ENCODE measurements at regions not wholly inside any gene's neighbourhood (a gene's known extent, or its start where the extent isn't known, plus 50 kb on each side); places are given as distances from the start of the nearest gene placed in this dataset.

DNA sequence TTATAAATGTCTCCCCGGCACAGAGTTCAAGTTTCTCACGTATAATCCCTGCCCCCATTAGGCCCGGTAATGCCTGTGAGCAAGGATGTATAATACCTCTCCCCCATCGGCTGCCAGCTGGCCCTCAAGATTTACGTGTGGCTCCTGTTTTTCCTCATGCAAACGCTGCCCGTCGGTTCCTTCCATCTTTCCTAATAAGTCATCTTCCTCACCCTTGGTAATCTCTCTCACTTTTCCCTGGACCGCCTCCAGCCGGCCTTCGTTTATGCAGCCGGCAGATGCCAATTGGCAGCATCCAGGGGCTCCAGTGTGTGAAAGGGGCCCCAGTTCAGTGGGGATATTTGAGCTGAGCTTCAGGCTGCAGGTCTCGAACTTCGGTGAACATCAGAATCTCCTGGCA, 86.5 kb upstream of the NEURL1B start:
- in situ Hi-C loops (cut with MboI) (no loop called here), intact Hi-C loops (cut with micrococcal nuclease) (no loop called here)
- 2% methylated on average over 14 of the region's 14 CpGs for WGBS (ENCODE audit: insufficient coverage, low coverage, missing lambda C conversion rate)
- FAIRE-seq = no peak
- no peak overlapping the region for H2AFZ ChIP-seq (ENCODE audit: low read depth, low read length)
- no peak overlapping the region for H3K9ac ChIP-seq (ENCODE audit: insufficient read depth in 1 of 2, low read depth in 2 of 2, low read length in 2 of 2)
- no peaks in the 10 kb centered on the region for H3K36me3 ChIP-seq (ENCODE audit: control insufficient read depth, insufficient read depth, low read length)
- H3K4me1 ChIP-seq (replicated peaks in 1 of 2; ENCODE audit: control insufficient read depth in 2 of 2, insufficient read depth in 2 of 2, low read length in 2 of 2) = no peaks in the 10 kb centered on the region; a peak in 1 of 5 replicates
- no TSS peak for BruUV-seq (replicated peaks)
- H3K9me1 ChIP-seq (ENCODE audit: control insufficient read depth, insufficient read depth, low read length) = no peaks in the 10 kb centered on the region
- no peaks in the 10 kb centered on the region for H4K20me1 ChIP-seq (replicated peaks; ENCODE audit: control insufficient read depth, insufficient read depth, low read length)
- DNase-seq (ENCODE audit: extremely low read depth in 1 of 4, low spot score in 3 of 4) = no peak
- no peaks in the 10 kb centered on the region for H3K79me2 ChIP-seq (ENCODE audit: control insufficient read depth, insufficient read depth, low read length)
- no peak overlapping the region for H3K4me2 ChIP-seq (ENCODE audit: insufficient read depth, low read length)
- no peak overlapping the region for H3K4me3 ChIP-seq
- H3K27ac ChIP-seq (ENCODE audit: extremely low read depth, low read depth, low read length) = no peak overlapping the region
- ChIA-PET CTCF (ENCODE audit: low intra/inter-chr PET ratio) (no interaction called here), POLR2A (no interaction called here)
- no peaks in the 10 kb centered on the region for H3K9me3 ChIP-seq (replicated peaks; ENCODE audit: control insufficient read depth, insufficient read depth, low read depth, low read length)
- no peak for ATAC-seq
- H3K27me3 ChIP-seq (ENCODE audit: control insufficient read depth in 2 of 2, insufficient read depth in 2 of 2, low read length in 2 of 2) = peaks cover 51 to 89% of the 10 kb centered on the region in 2 experiments
- TF ChIP-seq, protein P1, sequence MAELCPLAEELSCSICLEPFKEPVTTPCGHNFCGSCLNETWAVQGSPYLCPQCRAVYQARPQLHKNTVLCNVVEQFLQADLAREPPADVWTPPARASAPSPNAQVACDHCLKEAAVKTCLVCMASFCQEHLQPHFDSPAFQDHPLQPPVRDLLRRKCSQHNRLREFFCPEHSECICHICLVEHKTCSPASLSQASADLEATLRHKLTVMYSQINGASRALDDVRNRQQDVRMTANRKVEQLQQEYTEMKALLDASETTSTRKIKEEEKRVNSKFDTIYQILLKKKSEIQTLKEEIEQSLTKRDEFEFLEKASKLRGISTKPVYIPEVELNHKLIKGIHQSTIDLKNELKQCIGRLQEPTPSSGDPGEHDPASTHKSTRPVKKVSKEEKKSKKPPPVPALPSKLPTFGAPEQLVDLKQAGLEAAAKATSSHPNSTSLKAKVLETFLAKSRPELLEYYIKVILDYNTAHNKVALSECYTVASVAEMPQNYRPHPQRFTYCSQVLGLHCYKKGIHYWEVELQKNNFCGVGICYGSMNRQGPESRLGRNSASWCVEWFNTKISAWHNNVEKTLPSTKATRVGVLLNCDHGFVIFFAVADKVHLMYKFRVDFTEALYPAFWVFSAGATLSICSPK (IDR thresholded peaks at IDR 0.05; ENCODE audit: borderline replicate concordance) = no peak
- TF ChIP-seq RBM17 (IDR thresholded peaks at IDR 0.05; ENCODE audit: borderline replicate concordance, low read depth, low read length) (no peak), TCF3 (CRISPR knock-in tag; IDR thresholded peaks at IDR 0.05) (no peak), SIRT6 (IDR thresholded peaks at IDR 0.05; ENCODE audit: low read depth, low read length) (no peak), ZNF512 (tag; IDR thresholded peaks at IDR 0.05) (no peak), RCOR1 (IDR thresholded peaks at IDR 0.05; ENCODE audit: borderline replicate concordance in 1 of 2, low read depth in 2 of 2, low read length in 2 of 2) (no peak), FOXA1 (IDR thresholded peaks at IDR 0.05; ENCODE audit: borderline replicate concordance) (no peak), BRF2 (IDR thresholded peaks at IDR 0.05; ENCODE audit: borderline replicate concordance, insufficient read depth, insufficient read length) (no peak), CTCFL (IDR thresholded peaks at IDR 0.05; ENCODE audit: borderline replicate concordance, insufficient read depth, low read depth, low read length, poor library complexity, severe bottlenecking) (no peak), ZNF717 (CRISPR knock-in tag; IDR thresholded peaks at IDR 0.05) (no peak), IRF2 (CRISPR knock-in tag; IDR thresholded peaks at IDR 0.05) (no peak), ATF1 (CRISPR knock-in tag; IDR thresholded peaks at IDR 0.05) (no peak), ATF1 (tag; IDR thresholded peaks at IDR 0.05) (no peak), ARHGAP35 (IDR thresholded peaks at IDR 0.05; ENCODE audit: partially characterized antibody) (no peak), GABPA (tag; conservative IDR thresholded peaks at IDR 0.05; ENCODE audit: low read depth) (no peak), ZNF324 (CRISPR knock-in tag; IDR thresholded peaks at IDR 0.05) (no peak), ZNF431 (CRISPR knock-in tag; IDR thresholded peaks at IDR 0.05) (no peak)
- TF ChIP-seq, protein P2, sequence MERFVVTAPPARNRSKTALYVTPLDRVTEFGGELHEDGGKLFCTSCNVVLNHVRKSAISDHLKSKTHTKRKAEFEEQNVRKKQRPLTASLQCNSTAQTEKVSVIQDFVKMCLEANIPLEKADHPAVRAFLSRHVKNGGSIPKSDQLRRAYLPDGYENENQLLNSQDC (CRISPR knock-in tag; IDR thresholded peaks at IDR 0.05) = no peak
